ENCODE measurements at regions not wholly inside any gene's neighbourhood (a gene's known extent, or its start where the extent isn't known, plus 50 kb on each side); places are given as distances from the start of the nearest gene placed in this dataset.

DNA sequence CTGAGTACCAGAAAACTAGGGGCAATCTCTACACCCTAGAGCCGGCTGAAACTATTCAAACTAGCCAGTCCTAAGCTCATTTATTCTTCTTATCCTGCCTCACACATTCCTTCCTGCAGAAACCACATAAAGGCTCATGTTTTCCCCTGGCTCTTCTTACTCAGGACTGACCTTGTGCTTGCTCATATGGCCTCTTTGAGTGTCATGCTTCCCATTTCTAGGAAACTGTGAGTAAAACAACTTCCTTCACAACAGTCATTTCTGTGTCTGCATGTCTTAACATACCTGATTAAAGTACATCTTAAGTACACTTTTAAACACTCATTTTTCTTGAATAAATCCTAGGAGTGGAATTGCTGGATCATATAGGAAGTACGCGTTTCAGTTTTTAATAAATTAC lies 52.3 kb upstream of the KIAA1217 start:
- no peaks in the 10 kb centered on the region for H3K4me1 ChIP-seq (ENCODE audit: control insufficient read depth, insufficient read depth, low read length)
- no peaks in the 10 kb centered on the region for H3K27me3 ChIP-seq (ENCODE audit: control insufficient read depth, insufficient read depth, low read length)
- no peak overlapping the region for H3K4me3 ChIP-seq (ENCODE audit: low read depth, low read length)

DNA sequence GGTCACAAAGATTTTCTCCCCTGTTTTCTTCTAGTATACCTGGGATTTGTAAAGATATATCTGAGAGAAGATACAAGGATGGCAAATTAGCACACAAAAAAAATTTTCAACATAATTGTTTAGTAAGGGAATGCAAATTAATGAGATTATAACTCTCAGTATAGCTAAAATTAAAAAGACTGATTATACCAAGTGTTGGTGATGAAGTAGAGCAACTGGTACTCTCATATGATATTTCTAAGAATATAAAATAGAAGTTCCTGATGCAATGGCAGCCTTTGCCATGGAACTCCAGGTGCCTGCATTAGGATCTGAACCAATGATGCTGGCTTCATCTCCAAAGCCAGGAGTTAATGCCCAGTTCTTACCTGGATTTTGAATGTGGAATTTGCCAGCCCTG lies 51.4 kb upstream of the KIAA1217 start:
- Histone ChIP-seq H3K9me3 (ENCODE audit: control insufficient read depth, insufficient read depth, low read length) (no peaks in the 10 kb centered on the region), H3K36me3 (ENCODE audit: control insufficient read depth, insufficient read depth, low read length) (no peaks in the 10 kb centered on the region), H3K27me3 (ENCODE audit: control insufficient read depth, insufficient read depth, low read length) (no peaks in the 10 kb centered on the region), H3K9ac (ENCODE audit: low read depth, low read length) (no peak overlapping the region), H3K4me1 (ENCODE audit: control insufficient read depth, insufficient read depth, low read length) (no peaks in the 10 kb centered on the region), H3K4me3 (ENCODE audit: low read depth, low read length) (no peak overlapping the region)

More for the DNA sequence above, 52.3 kb upstream of the KIAA1217 start:
- Histone ChIP-seq H3K36me3 (ENCODE audit: control insufficient read depth, insufficient read depth, low read length) (no peaks in the 10 kb centered on the region), H3K9me3 (ENCODE audit: control insufficient read depth, insufficient read depth, low read length) (no peaks in the 10 kb centered on the region), H3K9ac (ENCODE audit: low read depth, low read length) (no peak overlapping the region)
